ENCODE measurements at regions not wholly inside any gene's neighbourhood (a gene's known extent, or its start where the extent isn't known, plus 50 kb on each side); places are given as distances from the start of the nearest gene placed in this dataset.

- TF ChIP-seq POLR2AphosphoS5 (IDR thresholded peaks at IDR 0.05; ENCODE audit: low read depth, low read length), result no peak
- no peak for TF ChIP-seq POLR2A (IDR thresholded peaks at IDR 0.05; ENCODE audit: low read depth, low read length)
- no peak for TF ChIP-seq TAF1 (IDR thresholded peaks at IDR 0.05; ENCODE audit: low read depth, low read length)
- no peak for TF ChIP-seq PAX5 (IDR thresholded peaks at IDR 0.05; ENCODE audit: insufficient read depth, low read length, severe bottlenecking)
- no peak for TF ChIP-seq POU2F2 (IDR thresholded peaks at IDR 0.05; ENCODE audit: low read depth, low read length)
- TF ChIP-seq SPI1 (IDR thresholded peaks at IDR 0.05; ENCODE audit: low read depth, low read length), result no peak
These were observed 101.2 kb downstream of the TTLL2 start for GRCh38 chr6:167426084-167426483.
